ENCODE measurements at regions not wholly inside any gene's neighbourhood (a gene's known extent, or its start where the extent isn't known, plus 50 kb on each side); places are given as distances from the start of the nearest gene placed in this dataset.

GRCh38 chr13:68540244-68540643 is 1310.1 kb upstream of the PCDH9 start:
- TF ChIP-seq CTCF (IDR thresholded peaks at IDR 0.05; ENCODE audit: low read depth, low read length) (no peak), POLR2A (IDR thresholded peaks at IDR 0.05; ENCODE audit: extremely low read depth, insufficient read length) (no peak)
